IPS DF 19.7 (cell line): ENCODE measurements at regions not wholly inside any gene's neighbourhood (a gene's known extent, or its start where the extent isn't known, plus 50 kb on each side); places are given as distances from the start of the nearest gene placed in this dataset.
"Not testable (repeated sequence)": the region's sequence is repeated elsewhere in the genome, so short reads cannot be mapped to it uniquely, and the experiment has no call there.

Experiments
- DNase-seq: peaks from one replicate; pipeline ENCODE4 v3.0.0-alpha.2; 2013; ENCODE audit warnings: low read depth, low spot score

DNA sequence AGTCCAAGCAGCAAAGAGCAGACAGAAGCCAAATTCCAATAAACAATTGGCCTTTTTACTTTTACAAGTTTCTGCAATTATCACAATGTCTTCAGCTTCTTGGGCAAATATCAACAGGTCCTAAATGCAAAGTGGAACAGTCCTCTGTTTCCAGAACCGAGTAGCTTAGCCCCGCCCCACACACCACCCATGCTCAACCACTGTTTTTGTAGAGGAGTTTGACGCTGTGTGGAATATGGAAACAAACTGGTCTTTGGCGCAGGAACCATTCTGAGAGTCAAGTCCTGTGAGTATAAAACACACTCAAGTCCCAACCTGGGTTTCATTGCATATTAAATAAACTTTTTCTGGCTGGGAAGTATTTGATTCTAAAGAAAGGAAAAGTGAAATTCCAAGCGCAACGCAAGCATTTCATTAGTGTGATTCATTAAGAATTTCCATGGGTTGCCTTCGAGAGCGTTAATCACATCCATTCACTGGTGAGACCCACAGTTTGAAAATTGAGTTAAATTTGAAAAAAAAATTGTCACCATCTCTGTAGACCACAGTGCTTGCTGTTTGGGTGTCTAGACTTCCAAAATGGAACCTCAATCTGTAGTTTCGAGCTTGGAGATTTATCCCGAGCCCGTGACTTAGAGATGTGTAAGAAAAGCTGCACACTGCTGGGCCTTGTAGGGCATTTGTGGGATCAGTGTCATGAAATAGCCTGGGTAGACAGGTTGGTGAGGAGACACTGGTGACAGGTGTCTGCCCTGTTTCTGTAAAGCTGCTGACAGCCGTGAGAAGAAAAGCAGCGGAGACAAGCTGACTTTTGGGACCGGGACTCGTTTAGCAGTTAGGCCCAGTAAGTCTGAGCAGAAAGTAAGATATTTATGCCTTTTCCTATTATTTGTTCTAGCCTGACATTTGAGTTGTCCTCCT is 96.1 kb downstream of the DAD1 start:
- no peak for DNase-seq

DNA sequence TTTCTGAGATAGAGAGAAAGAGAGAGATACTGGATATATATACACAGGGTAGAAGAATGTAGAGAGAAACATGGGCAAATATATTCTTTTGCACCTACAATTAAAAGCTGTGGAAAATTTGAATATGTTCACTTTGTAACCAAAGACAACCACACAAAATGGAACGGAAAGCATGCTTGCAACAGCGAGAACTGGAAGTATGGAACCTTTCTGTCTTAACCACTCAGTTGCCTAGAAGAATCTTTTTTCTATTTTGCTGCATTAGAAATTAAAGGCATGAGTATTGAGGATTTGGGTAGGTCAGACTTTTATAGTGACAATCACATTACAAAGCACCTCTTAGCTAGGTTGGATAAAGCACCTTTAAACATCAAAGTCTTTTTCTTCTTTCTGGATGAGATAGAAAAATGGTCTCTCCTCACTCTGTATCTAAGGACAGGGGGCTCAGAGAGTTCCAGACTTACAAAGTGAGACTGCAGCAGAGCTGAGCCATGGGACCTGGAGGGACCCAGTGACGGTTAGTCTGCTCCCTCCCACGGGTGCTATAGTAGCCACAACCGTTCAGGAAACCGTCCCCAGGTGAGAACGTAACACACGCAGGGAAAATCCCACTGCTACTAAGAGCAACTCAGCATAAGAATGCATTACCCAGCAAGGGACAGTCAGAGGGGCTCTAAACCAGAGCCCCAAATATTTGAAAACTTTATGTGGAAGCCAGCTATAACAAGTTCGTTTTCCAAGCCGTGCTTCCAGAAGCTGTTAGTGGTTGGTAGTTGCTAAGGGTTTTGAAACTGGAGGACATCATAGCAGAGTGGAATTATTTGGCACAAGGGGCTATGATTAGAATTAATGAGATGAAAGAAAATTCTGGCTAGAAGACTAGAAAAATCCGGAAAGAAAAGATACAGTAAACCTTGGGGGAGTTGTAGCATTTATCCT is 97.1 kb downstream of the DAD1 start:
- DNase-seq: no peak

DNA sequence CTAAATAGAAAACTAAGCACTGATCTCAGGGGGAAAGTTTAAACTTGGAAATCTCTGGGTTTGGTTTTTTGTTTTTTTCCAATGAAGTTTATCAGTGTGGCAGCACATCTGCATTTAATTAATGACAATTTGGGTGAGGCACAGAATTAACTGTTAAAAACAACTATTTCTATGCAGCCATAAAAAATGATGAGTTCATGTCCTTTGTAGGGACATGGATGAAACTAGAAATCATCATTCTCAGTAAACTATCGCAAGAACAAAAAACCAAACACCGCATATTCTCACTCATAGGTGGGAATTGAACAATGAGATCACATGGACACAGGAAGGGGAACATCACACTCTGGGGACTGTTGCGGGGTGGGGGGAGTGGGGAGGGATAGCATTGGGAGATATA is 98.0 kb downstream of the DAD1 start:
- DNase-seq: not testable (repeated sequence)

DNA sequence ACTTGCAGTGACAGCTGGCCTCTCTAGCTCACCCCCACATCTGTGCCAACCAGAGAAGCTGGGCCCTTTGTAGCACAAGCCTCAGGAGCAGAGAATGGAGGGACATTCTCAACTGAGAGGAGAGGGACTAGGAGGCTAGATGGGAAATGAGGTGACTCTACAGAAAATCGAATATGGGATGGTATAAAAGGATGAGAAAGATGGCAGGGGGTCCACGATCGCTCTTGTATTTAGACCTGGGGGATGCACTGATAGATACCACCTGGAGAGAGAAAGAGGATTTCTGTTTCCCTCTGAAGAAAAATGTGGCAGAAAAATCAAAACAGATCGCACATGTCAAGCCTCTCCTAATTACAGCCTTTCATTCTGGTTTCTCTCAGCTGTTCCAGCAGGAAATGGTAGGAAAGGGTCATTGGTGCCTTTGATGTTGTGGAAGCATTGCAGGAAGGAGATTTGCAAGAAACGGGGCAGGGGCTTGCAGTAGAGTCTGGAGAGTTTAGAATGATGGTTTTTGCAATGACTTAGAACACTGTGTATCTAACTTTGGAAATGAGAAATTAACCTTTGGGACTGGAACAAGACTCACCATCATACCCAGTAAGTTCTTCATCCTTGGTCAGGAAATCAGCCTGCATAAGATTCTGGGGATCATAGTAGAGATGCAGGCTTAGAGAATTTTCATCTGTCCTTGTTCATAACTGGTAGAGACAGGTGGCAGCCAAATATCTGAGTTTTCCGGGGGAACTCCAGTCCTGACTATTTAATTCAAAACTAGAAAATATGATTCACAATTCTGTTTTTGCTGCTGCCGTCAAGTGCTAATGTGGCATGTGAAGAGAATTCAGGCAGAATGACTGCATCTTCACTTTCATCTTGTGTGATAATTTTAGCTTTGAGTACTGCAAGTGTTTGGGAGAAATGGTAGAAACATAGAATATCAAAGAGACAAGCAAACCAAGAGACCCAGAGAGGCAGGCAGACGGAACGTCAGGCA is 98.8 kb downstream of the DAD1 start:
- no peak for DNase-seq

DNA sequence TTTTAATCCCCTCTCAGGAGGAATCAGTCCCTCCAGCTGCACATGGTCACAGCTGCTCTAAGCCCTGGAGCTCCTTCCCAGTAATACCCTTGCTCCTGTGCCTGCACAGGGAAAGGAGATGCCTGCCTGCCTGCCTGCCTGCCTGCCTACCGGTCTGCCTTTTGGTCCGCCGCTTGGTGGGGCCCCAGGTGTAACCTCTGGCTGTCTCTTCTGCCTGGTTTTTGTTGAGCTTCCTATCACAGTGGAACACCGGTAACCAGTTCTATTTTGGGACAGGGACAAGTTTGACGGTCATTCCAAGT is 99.8 kb downstream of the DAD1 start:
- no peak for DNase-seq

DNA sequence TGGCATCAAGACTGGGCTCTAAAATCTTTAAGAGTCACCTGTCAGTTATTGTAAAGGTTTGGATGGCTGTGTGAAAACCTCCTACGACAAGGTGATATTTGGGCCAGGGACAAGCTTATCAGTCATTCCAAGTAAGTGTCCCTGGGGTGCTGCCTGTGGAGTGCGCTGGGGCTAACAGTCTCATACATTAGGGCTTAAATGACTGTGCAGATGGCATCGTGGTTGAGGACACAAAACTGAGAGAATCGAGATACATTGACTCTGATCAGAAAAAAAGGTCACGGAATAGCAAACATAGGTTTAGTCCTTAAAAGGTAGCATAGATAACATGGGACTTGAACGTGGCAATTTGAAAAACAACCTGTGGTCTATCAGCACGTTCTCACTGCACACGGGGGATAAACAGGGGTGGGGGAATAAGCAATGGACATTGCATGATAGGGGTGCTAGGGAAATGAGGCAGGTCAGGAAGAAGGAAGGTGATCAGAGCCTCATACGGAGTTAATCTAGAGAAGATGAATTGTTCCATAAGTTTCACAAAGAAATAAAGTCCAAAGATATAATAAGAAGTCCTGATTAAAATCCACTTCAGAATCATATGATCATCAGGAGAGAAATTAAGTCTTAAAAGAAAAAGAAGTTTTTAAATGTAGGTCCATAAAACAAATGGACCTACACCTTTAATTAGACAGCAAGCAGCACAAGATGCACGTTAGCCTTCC is 100.3 kb downstream of the DAD1 start:
- no peak for DNase-seq

DNA sequence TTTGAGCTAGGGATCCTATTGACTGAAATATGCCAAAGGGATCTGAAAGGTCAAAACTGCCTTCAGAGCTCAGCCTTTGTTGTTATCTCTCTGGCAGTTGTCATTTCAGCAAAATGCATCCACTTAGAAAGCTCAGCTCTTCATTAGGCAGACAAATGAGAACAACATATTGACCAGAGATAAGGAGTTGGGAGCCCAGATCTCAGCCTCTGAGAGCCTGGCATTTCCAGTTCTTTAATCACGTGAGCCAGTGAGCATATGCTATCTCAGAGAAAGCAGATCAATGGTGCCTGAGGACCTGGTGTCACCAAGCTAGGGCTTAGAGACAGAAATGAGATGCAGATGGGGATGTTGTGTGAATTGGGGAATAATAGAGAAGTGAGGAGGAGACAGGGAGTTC is 101.1 kb downstream of the DAD1 start:
- no peak for DNase-seq

DNA sequence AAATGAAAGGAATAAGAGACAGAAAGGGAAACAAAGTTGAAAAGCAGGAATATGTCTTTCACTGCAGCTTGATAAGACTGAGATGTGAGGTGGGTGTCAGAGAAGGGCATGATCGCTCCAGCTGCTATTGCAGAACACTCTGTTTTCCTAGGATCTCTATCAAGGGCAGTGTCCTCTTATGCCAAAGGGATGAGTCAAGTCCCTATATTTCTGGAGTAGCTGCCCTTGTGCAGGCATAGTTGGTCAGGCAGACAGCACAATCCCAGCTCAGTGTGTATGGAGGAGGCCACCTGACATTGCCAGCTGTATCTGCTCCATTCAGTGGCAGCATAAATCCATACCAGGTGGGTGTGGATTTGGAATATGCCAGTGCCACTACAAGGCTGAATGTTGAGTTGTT is 101.6 kb downstream of the DAD1 start:
- DNase-seq: no peak

DNA sequence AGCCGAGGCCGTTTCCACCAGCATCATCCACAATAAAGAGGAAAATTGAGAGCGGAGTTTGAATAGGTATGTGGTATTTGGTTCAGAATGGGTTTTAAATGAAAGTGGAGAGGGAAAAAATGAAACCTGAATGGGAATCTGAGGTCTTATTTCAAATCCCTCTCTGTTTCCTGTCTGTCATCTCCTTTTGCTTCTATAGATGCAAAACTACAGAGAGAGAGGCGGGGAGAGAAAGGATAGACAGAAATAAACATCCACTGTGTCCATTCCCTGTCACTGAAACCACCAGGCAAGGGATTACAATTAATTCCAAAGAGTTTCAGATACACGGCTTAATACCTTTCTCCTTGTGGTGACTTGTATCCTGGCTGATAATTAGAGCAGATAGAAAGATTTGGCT is 102.3 kb downstream of the DAD1 start:
- DNase-seq: no peak

DNA sequence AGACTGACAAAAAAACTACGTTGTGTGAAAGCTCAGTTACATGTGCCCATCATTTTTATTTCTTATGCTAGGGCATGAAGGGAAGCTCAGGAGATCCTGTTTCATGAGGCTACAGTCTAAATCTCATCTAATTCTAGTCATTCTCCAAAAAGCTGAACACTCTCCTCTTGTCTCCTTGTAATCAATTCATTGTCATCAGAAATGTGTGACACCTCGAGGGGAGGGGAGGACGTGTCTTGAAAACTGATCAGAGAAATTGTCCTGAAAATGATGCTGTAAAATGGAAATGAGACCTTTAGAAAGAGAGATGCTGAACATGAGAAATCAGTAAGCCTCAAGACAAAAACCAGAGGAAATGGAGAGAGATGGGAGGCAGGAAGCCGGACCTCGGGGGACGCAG is 103.4 kb downstream of the DAD1 start:
- DNase-seq: no peak

DNA sequence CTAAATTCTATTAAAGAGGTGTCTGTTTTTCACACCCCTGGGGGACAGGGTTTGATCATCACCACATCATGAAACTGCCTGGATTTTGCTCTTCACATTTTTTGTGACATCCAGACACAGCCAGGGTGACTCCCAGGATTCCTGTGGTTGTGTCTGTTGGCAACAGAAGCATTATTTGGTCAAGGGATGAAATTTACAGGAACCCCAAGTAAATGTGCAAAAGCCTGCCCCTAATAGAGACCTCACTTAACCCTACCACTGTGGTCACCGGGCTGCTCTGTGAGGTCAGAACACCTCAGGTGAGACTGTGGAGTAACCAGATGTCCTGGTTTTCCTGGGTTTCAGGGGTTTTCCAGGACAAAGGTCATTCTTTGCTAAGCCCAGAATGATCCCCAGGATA is 103.8 kb downstream of the DAD1 start:
- no peak for DNase-seq

DNA sequence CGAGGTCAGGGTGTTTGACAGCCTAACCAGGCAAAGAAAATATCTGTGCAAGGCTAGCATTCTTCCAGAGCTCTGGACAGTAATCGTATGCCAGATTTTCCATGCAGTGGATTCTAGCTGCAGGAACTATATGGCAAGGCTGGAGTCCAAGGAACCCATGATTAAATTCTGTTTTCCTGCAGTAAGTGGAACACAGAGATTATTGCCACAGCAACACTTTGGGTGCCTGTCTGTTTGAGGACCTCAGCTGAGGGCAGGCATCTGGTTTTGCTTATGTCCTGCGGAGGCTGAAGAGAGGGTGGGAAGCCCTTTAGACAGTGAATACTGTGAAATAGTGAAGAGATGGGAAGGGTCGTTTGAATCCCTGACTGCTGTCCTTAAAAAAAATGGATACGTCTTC is 104.4 kb downstream of the DAD1 start:
- DNase-seq: no peak

DNA sequence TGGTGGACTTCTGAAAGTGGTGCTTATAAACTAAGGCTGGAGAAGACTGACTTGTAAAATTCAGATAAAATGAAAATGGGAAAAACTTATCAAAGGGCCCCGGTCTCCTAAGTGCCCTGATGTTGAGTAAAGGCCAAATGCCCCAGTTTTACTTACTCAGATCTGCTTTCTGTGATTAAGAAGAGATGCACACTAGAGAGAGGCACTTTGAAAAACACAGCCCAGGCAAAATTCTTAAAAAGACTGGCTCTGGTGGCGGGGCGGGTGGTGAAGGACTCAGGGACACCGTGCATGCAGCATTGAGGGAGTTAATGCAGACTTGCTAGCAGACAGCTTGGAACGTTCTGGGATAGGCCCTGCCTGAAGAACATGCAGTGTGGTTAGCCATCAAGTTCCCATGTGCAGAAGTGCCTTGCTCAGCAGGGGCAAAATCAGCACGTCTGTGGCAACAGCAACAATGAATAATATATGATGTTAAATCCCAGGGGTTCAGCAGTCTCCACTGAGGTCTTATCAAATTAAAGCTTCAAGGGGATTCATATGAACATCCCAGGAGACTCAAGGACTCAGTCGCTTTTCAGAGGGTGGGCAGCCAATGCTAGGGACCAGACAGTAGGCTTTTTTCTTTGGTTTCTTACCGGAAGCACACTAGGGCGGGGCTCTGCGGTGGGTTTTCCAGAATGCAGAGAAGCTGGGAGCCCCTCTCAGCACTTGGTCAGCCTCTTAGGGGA is 105.0 kb downstream of the DAD1 start:
- no peak for DNase-seq

DNA sequence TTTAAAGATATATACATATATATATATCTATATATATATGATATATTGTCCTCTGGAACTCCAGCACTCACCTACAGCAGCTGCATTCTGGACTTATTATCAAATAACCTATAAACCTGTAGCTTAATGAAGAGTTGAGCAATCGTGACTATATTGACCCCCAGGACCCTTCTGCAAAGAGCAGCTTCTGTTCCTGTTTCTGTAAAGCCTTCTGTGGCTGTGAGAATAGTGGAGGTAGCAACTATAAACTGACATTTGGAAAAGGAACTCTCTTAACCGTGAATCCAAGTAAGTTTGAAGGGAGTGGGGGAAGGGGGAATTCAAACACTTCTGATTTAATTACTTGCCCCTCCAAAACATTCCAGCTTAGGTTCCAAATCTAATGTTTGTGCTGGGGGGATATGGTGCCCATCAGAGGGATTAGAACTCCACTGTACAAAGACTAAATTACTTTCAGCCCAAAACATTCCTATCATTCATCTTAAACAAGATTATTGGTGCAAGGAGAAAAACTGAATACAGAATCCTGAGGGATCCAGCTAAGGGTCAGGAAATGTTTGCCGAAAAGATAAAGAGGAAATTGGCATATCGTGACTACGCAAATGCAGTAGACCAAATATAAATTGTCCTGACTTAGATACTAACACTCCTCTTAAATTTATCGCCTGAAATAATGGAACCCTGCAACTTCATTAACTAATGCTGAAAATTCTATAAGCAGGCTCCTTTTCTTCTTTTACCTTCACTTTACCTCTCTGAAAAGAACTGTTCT is 106.1 kb downstream of the DAD1 start:
- no peak for DNase-seq

DNA sequence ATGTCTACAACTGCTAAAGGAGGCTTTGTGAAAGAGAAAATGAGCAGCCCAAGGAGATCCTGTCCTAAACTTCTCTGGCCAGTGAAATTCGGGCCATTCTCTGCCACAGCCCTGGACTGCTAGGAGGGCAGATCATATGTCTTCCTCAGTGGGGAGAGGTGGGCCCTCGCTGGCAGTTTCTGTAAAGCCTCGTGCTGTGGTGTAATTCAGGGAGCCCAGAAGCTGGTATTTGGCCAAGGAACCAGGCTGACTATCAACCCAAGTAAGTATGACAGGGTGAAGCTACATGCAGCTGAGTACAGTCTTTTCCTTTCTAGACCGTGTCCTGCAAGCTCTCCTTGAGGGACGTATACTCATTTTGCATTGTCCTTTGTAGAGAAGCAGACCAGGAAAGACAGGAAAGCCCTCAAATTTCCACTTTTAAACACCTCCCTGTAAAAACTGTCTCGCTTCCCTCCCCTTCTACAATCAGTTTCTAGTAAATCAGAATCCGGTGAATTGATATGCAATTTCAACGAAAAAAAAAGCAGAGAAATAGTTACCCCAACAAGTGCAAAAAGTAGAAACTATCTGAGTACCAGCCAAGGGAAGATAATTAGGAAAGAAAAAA is 106.8 kb downstream of the DAD1 start:
- no peak for DNase-seq

DNA sequence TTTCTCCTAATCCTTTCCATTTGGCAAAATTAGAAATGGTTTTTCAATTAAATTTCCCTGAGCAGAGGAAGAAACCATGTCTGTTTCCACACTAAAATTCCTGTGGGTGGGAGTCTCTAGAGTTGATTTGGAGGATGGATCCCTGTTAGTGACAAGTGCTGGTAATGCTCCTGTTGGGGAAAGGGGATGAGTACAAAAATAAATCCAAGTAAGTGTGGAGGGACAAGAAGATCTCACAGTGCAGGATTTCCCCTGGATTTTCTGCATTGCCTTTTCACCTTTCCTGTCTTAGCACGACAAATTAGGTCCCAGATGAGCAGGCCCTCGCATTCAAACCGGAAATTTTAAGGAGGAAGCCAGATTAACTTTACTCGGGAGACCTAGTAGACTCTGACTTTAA is 107.5 kb downstream of the DAD1 start:
- DNase-seq: no peak

DNA sequence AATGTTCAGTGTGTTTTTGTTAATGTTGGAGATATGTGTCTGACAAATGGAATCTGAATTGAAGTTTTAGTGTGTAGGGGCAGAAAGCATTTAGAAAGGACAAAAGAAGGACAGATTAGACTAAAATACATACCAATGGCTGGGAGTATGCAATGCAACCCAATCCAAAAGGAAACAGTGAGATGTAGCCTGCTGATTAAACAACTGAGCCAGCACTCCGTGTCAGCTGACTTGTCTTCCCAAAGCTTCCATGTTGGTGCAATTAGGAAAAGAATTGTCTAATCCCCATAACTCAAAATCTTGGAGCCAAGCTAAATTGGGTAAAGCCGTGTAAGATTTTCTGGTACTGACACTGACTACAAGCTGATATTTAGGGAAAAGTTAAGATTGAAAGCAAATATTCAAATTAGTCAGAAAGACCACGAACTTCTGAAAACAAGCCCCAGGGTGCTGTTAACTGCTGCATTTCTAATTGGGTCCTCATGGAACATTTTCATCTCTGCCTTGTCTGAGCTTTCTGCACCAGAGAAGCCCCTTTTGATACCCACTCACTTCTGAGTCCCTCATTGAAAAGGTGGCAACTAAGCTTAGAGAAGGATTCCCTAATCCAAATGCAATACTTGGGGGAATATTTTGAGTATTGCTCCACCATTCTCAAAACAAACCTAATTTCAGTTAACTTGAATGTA is 109.1 kb downstream of the DAD1 start:
- no peak for DNase-seq

DNA sequence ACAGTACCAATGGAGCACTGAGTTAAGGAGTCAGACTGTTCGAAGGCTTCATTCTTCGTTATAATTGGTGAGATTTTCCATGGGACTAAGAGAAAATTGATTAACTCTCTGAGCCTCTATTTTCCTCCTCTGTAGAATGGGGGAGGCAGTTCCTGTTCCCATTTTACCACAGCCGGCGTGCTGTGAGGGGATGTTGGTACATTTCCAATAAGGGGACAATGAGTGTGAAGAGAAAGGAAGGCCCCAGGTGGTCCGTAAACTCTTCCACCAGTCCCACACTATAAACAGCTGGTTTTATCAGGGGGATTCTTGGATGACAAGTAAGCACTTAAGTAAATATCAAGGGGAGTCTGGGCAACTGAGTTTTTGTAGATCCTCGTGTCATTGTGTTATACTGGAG is 109.9 kb downstream of the DAD1 start:
- no peak for DNase-seq
